ENCODE measurements at regions not wholly inside any gene's neighbourhood (a gene's known extent, or its start where the extent isn't known, plus 50 kb on each side); places are given as distances from the start of the nearest gene placed in this dataset.

DNA sequence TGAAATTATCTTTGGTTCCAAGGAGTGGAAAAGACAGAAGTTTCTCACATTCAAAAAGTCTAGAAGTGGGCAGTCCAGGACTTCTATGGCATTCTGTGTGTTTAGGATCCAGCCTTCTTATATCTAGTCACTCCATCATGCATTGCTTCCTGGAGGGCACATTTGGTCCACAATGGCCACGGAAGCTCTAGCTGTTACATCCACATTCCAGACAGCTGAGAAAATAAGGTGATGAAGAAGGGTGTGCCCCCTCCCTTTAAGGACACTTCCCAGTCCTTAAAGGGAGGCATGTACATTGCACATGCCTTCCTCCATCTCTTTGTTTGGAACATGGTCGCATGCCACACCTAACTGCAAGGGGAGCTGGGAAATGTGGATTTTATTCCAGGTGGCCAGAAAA, 59.9 kb upstream of the BZW1 start:
- TF ChIP-seq, protein P1, sequence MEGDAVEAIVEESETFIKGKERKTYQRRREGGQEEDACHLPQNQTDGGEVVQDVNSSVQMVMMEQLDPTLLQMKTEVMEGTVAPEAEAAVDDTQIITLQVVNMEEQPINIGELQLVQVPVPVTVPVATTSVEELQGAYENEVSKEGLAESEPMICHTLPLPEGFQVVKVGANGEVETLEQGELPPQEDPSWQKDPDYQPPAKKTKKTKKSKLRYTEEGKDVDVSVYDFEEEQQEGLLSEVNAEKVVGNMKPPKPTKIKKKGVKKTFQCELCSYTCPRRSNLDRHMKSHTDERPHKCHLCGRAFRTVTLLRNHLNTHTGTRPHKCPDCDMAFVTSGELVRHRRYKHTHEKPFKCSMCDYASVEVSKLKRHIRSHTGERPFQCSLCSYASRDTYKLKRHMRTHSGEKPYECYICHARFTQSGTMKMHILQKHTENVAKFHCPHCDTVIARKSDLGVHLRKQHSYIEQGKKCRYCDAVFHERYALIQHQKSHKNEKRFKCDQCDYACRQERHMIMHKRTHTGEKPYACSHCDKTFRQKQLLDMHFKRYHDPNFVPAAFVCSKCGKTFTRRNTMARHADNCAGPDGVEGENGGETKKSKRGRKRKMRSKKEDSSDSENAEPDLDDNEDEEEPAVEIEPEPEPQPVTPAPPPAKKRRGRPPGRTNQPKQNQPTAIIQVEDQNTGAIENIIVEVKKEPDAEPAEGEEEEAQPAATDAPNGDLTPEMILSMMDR (IDR thresholded peaks at IDR 0.05; ENCODE audit: insufficient read depth, low read length): no peak
- TF ChIP-seq POLR2AphosphoS5 (IDR thresholded peaks at IDR 0.05; ENCODE audit: low read depth) (no peak), REST (IDR thresholded peaks at IDR 0.05; ENCODE audit: insufficient replicate concordance, low read depth) (no peak), SPI1 (IDR thresholded peaks at IDR 0.05; ENCODE audit: borderline replicate concordance, low read depth) (no peak)

All from HL-60 (cell line).